Left kidney (tissue), 1 donor: ENCODE measurements at regions not wholly inside any gene's neighbourhood (a gene's known extent, or its start where the extent isn't known, plus 50 kb on each side); places are given as distances from the start of the nearest gene placed in this dataset.

Source experiments
- DNase-seq: peaks from one replicate; pipeline ENCODE4 v3.0.0-alpha.2; 2013

GRCh38 chr14:40899435-40899834 is 707.2 kb upstream of the LRFN5 start:
- DNase-seq: no peak

- DNase-seq: no peak
These were observed 711.8 kb upstream of the LRFN5 start for GRCh38 chr14:40894846-40895245.

GRCh38 chr14:40889126-40889525 is 717.5 kb upstream of the LRFN5 start:
- no peak for DNase-seq

GRCh38 chr14:40887912-40888311 is 718.8 kb upstream of the LRFN5 start:
- DNase-seq: no peak

- DNase-seq: no peak
These were observed 736.4 kb upstream of the LRFN5 start for GRCh38 chr14:40870252-40870651.

- no peak for DNase-seq
These were observed 747.6 kb upstream of the LRFN5 start for GRCh38 chr14:40859055-40859454.

- no peak for DNase-seq
These were observed 751.3 kb upstream of the LRFN5 start for GRCh38 chr14:40855343-40855742.

GRCh38 chr14:40850191-40850590 is 756.5 kb upstream of the LRFN5 start:
- no peak for DNase-seq

GRCh38 chr14:40847480-40847879 is 759.2 kb upstream of the LRFN5 start:
- no peak for DNase-seq

- DNase-seq: no peak
These were observed 763.9 kb upstream of the LRFN5 start for GRCh38 chr14:40842816-40843215.

- DNase-seq: no peak
These were observed 764.8 kb upstream of the LRFN5 start for GRCh38 chr14:40841886-40842285.

- DNase-seq: no peak
These were observed 768.1 kb upstream of the LRFN5 start for GRCh38 chr14:40838601-40839000.

GRCh38 chr14:40806471-40806870 is 800.2 kb upstream of the LRFN5 start:
- DNase-seq: no peak

GRCh38 chr14:40796168-40796567 is 810.5 kb upstream of the LRFN5 start:
- DNase-seq: no peak

GRCh38 chr14:40784860-40785259 is 821.8 kb upstream of the LRFN5 start:
- DNase-seq: no peak

GRCh38 chr14:40762685-40763084 is 844.0 kb upstream of the LRFN5 start:
- no peak for DNase-seq

GRCh38 chr14:40762177-40762576 is 844.5 kb upstream of the LRFN5 start:
- no peak for DNase-seq

GRCh38 chr14:40760704-40761103 is 846.0 kb upstream of the LRFN5 start:
- DNase-seq: no peak

GRCh38 chr14:40758076-40758475 is 848.6 kb upstream of the LRFN5 start:
- DNase-seq: no peak

GRCh38 chr14:40757376-40757950 is 849.2 kb upstream of the LRFN5 start:
- no peak for DNase-seq

- DNase-seq: no peak
These were observed 873.5 kb upstream of the LRFN5 start for GRCh38 chr14:40733206-40733605.

GRCh38 chr14:40727107-40727506 is 879.6 kb upstream of the LRFN5 start:
- no peak for DNase-seq

- peak; percentile 1 for DNase-seq
These were observed 893.3 kb upstream of the LRFN5 start for GRCh38 chr14:40713387-40713786.

GRCh38 chr14:40697231-40697630 is 909.4 kb upstream of the LRFN5 start:
- DNase-seq: no peak

GRCh38 chr14:40694023-40694422 is 912.7 kb upstream of the LRFN5 start:
- DNase-seq: no peak
